Neuronal stem cell (in vitro differentiated cells): ENCODE measurements at regions not wholly inside any gene's neighbourhood (a gene's known extent, or its start where the extent isn't known, plus 50 kb on each side); places are given as distances from the start of the nearest gene placed in this dataset.

Experiments used
- DNase-seq: peaks from one replicate; pipeline ENCODE4 v3.0.0-alpha.2; 2013; ENCODE audit warnings: low spot score
- H2AFZ ChIP-seq: one replicate; pipeline ENCODE4 v1.6.1; 2013; ENCODE audit warnings: mild to moderate bottlenecking, low read length, inconsistent platforms
- H2AK5ac ChIP-seq: 2 replicates; pipeline ENCODE4 v1.6.1; 2013; ENCODE audit warnings: low read depth, mild to moderate bottlenecking, inconsistent platforms, low read length, moderate library complexity, mixed read lengths
- H2BK120ac ChIP-seq: 2 replicates; pipeline ENCODE4 v1.6.1; 2013; ENCODE audit warnings: low read depth, mild to moderate bottlenecking, inconsistent platforms, low read length, moderate library complexity, mixed read lengths
- H2BK12ac ChIP-seq: one replicate; pipeline ENCODE4 v1.6.1; 2013; ENCODE audit warnings: low read length, inconsistent platforms
- H2BK15ac ChIP-seq: 2 replicates; pipeline ENCODE4 v1.6.1; 2013; ENCODE audit warnings: mild to moderate bottlenecking, low read length, inconsistent platforms, mixed read lengths
- H2BK5ac ChIP-seq: one replicate; pipeline ENCODE4 v1.6.1; 2013; ENCODE audit warnings: inconsistent platforms, mild to moderate bottlenecking, low read length, moderate library complexity
- H3K14ac ChIP-seq: one replicate; pipeline ENCODE4 v1.6.1; 2013; ENCODE audit warnings: low read length, inconsistent platforms
- H3K18ac ChIP-seq: 2 replicates; pipeline ENCODE4 v1.6.1; 2013; ENCODE audit warnings: low read length, inconsistent platforms
- H3K23ac ChIP-seq: 2 replicates; pipeline ENCODE4 v1.6.1; 2013; ENCODE audit warnings: low read depth, mild to moderate bottlenecking, mixed read lengths, low read length, inconsistent platforms; ENCODE audit not compliant: poor library complexity
- H3K27ac ChIP-seq: replicated peaks from 3 replicates; pipeline ENCODE4 v1.5.1; 2013; ENCODE audit warnings: low read length, inconsistent platforms
- H3K27me3 ChIP-seq, 3 experiments: 2 replicates each; pipeline ENCODE4 v1.6.1; 2013; ENCODE audit warnings: low read length in 3 of 3, mild to moderate bottlenecking in 2 of 3, inconsistent platforms in 1 of 3, low read depth in 1 of 3, mixed read lengths in 1 of 3, moderate library complexity in 1 of 3; ENCODE audit not compliant: control insufficient read depth in 3 of 3, insufficient read depth in 3 of 3
- H3K36me3 ChIP-seq, 2 donors: replicated peaks in 1 of 2; 2 replicates each; pipeline ENCODE4 v1.6.1; 2013; ENCODE audit warnings: low read length in 2 of 2; ENCODE audit not compliant: control insufficient read depth in 2 of 2, insufficient read depth in 2 of 2
- H3K4ac ChIP-seq: 2 replicates; pipeline ENCODE4 v1.6.1; 2013; ENCODE audit warnings: inconsistent platforms, mild to moderate bottlenecking, low read length, moderate library complexity
- H3K4me1 ChIP-seq, 2 donors: 1 replicate in 1 of 2; 2 replicates in 1 of 2; pipeline ENCODE4 v1.6.1; 2013; ENCODE audit warnings: low read length in 2 of 2, low read depth in 1 of 2; ENCODE audit not compliant: control insufficient read depth in 2 of 2, insufficient read depth in 1 of 2
- H3K4me2 ChIP-seq: one replicate; pipeline ENCODE4 v1.6.1; 2013; ENCODE audit warnings: mild to moderate bottlenecking, low read length, inconsistent platforms; ENCODE audit not compliant: insufficient read depth, poor library complexity, severe bottlenecking
- H3K4me3 ChIP-seq, 2 donors: 2 replicates each; pipeline ENCODE4 v1.5.1; 2013; ENCODE audit warnings: low read length in 2 of 2, mild to moderate bottlenecking in 2 of 2, inconsistent platforms in 1 of 2, moderate library complexity in 1 of 2
- H3K79me1 ChIP-seq: one replicate; pipeline ENCODE4 v1.6.1; 2013; ENCODE audit warnings: low read depth, mild to moderate bottlenecking, inconsistent platforms, low read length, moderate library complexity
- H3K9ac ChIP-seq: one replicate; pipeline ENCODE4 v1.6.1; 2013; ENCODE audit warnings: mild to moderate bottlenecking, low read depth, low read length, inconsistent platforms; ENCODE audit not compliant: poor library complexity
- H3K9me3 ChIP-seq, 2 donors: replicated peaks in 1 of 2; 2 replicates each; pipeline versions ENCODE3 to v1.6.1; 2013; ENCODE audit warnings: low read length in 2 of 2, mild to moderate bottlenecking in 2 of 2, inconsistent platforms in 1 of 2, low read depth in 1 of 2, mixed read lengths in 1 of 2, moderate library complexity in 1 of 2; ENCODE audit not compliant: control insufficient read depth in 2 of 2, insufficient read depth in 1 of 2
- H4K8ac ChIP-seq: one replicate; pipeline ENCODE4 v1.6.1; 2013; ENCODE audit warnings: low read depth, mild to moderate bottlenecking, inconsistent platforms, low read length, moderate library complexity
- H4K91ac ChIP-seq: one replicate; pipeline ENCODE4 v1.6.1; 2013; ENCODE audit warnings: low read length, low read depth, mild to moderate bottlenecking, inconsistent platforms; ENCODE audit not compliant: poor library complexity
- WGBS, 2 donors: extraction: QIAGEN DNeasy Blood & Tissue Kit; methylation state at CpG; one replicate each; pipeline ENCODE4 v1.1.7; 2013; ENCODE audit warnings: missing lambda C conversion rate in 2 of 2, mixed read lengths in 1 of 2; ENCODE audit not compliant: insufficient read length in 2 of 2, insufficient replicate concordance in 1 of 2; ENCODE audit errors: extremely low coverage in 2 of 2; 5-methylcytosine and 5-hydroxymethylcytosine counted together

GRCh38 chr13:54445453-54445852, 1416.8 kb downstream of the OLFM4 start:
- Histone ChIP-seq H3K9me3 (no peaks in the 10 kb centered on the region), H2AK5ac (no peak overlapping the region), H3K27ac (no peak overlapping the region), H2BK120ac (no peak overlapping the region), H3K4ac (no peak overlapping the region), H3K14ac (no peak overlapping the region), H2BK15ac (no peak overlapping the region), H3K18ac (no peak overlapping the region), H3K36me3 (no peaks in the 10 kb centered on the region), H3K4me2 (no peak overlapping the region), H3K9ac (no peak overlapping the region), H3K4me1 (no peaks in the 10 kb centered on the region), H3K4me3 (no peak overlapping the region), H3K23ac (no peak overlapping the region), H3K79me1 (no peaks in the 10 kb centered on the region), H2BK12ac (no peak overlapping the region), H2BK5ac (no peak overlapping the region), H3K27me3 (no peaks in the 10 kb centered on the region), H4K8ac (no peak overlapping the region), H2AFZ (no peak overlapping the region), H4K91ac (no peak overlapping the region)
- WGBS, 2 donors, result no CpG with 5 or more reads among the region's 3 CpGs
- DNase-seq, result no peak

- no peaks in the 10 kb centered on the region for H3K36me3 ChIP-seq
- no peak overlapping the region for H2AK5ac ChIP-seq
- H3K18ac ChIP-seq, result no peak overlapping the region
- H3K14ac ChIP-seq, result no peak overlapping the region
- H3K23ac ChIP-seq, result no peak overlapping the region
- H2AFZ ChIP-seq, result no peak overlapping the region
- H3K9me3 ChIP-seq, result no peaks in the 10 kb centered on the region
- no peak overlapping the region for H2BK15ac ChIP-seq
- no peak for DNase-seq
- no peak overlapping the region for H3K27ac ChIP-seq
- H3K9ac ChIP-seq, result no peak overlapping the region
- no peak overlapping the region for H3K4ac ChIP-seq
- no peak overlapping the region for H4K8ac ChIP-seq
- no peak overlapping the region for H2BK120ac ChIP-seq
- H2BK12ac ChIP-seq, result no peak overlapping the region
- H2BK5ac ChIP-seq, result no peak overlapping the region
- no peak overlapping the region for H3K4me3 ChIP-seq
- no peaks in the 10 kb centered on the region for H3K4me1 ChIP-seq
- H3K79me1 ChIP-seq, result no peaks in the 10 kb centered on the region
- H3K27me3 ChIP-seq, result no peaks in the 10 kb centered on the region
- no peak overlapping the region for H4K91ac ChIP-seq
- H3K4me2 ChIP-seq, result no peak overlapping the region
These were observed 1417.3 kb downstream of the OLFM4 start for GRCh38 chr13:54445865-54446264.

- WGBS, 2 donors, result no CpG with 5 or more reads among the region's 1 CpG
- Histone ChIP-seq H3K27me3 (no peaks in the 10 kb centered on the region), H2BK15ac (no peak overlapping the region), H3K36me3 (no peaks in the 10 kb centered on the region), H3K79me1 (no peaks in the 10 kb centered on the region), H2BK5ac (no peak overlapping the region), H3K4ac (no peak overlapping the region), H3K9ac (no peak overlapping the region), H3K9me3 (no peaks in the 10 kb centered on the region), H3K4me2 (no peak overlapping the region), H2BK12ac (no peak overlapping the region), H3K18ac (no peak overlapping the region), H3K4me1 (no peaks in the 10 kb centered on the region), H3K14ac (no peak overlapping the region), H3K4me3 (no peak overlapping the region), H4K8ac (no peak overlapping the region), H4K91ac (no peak overlapping the region), H2BK120ac (no peak overlapping the region), H3K23ac (no peak overlapping the region), H2AFZ (no peak overlapping the region), H3K27ac (no peak overlapping the region), H2AK5ac (no peak overlapping the region)
- no peak for DNase-seq
These were observed 1421.3 kb downstream of the OLFM4 start for GRCh38 chr13:54449922-54450321.

- H2BK5ac ChIP-seq, result no peak overlapping the region
- no peak overlapping the region for H3K4me3 ChIP-seq
- H3K4ac ChIP-seq, result no peak overlapping the region
- no peak overlapping the region for H4K91ac ChIP-seq
- peak overlapping the region; percentile 35 for H2AFZ ChIP-seq
- no peaks in the 10 kb centered on the region for H3K79me1 ChIP-seq
- H3K27ac ChIP-seq, result no peak overlapping the region
- no peaks in the 10 kb centered on the region for H3K36me3 ChIP-seq
- H3K4me1 ChIP-seq, result no peaks in the 10 kb centered on the region
- H3K9me3 ChIP-seq, result no peaks in the 10 kb centered on the region
- H3K23ac ChIP-seq, result no peak overlapping the region
- no peak overlapping the region for H3K9ac ChIP-seq
- no peak for DNase-seq
- H3K14ac ChIP-seq, result no peak overlapping the region
- no peak overlapping the region for H3K4me2 ChIP-seq
- no peak overlapping the region for H2BK120ac ChIP-seq
- WGBS, 2 donors, result no CpG with 5 or more reads among the region's 1 CpG
- H2BK12ac ChIP-seq, result no peak overlapping the region
- H2BK15ac ChIP-seq, result no peak overlapping the region
- H2AK5ac ChIP-seq, result no peak overlapping the region
- no peak overlapping the region for H3K18ac ChIP-seq
- no peak overlapping the region for H4K8ac ChIP-seq
- H3K27me3 ChIP-seq, result no peaks in the 10 kb centered on the region
These were observed 1455.6 kb downstream of the OLFM4 start for GRCh38 chr13:54484166-54484565.
